ENCODE measurements at regions not wholly inside any gene's neighbourhood (a gene's known extent, or its start where the extent isn't known, plus 50 kb on each side); places are given as distances from the start of the nearest gene placed in this dataset.

DNA sequence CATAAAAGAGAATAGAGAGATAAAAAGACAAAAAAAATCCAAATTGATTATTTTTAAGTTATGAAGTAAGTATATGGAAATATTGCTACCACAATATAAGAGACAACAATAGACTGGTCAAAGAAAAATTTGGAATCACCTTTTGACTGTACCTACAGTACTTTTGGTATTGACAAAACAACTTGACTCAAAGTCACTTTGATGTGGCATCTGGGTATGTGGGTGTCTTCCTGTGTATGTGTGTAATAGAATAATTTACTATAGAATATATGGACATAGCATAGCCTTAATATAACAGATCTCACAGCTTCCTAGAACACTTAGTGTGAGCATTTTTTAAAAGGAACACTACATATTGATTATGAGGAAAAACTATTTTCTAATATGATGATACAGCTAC lies 1016.2 kb upstream of the PCDH20 start:
- BruUV-seq (replicated peaks): no TSS peak
- ChIA-PET CTCF (ENCODE audit: low intra/inter-chr PET ratio, low total read pairs) (no interaction called here), POLR2A (no interaction called here)
- ATAC-seq: no peak
- H4K20me1 ChIP-seq (ENCODE audit: insufficient read depth, low read length): no peaks in the 10 kb centered on the region
- H3K4me1 ChIP-seq (ENCODE audit: insufficient read depth, low read length): no peaks in the 10 kb centered on the region
- H3K4me2 ChIP-seq (ENCODE audit: low read depth, low read length): no peak overlapping the region
- no peak for DNase-seq (ENCODE audit: low spot score)
- H2AFZ ChIP-seq (ENCODE audit: low read length): no peak overlapping the region
- no peaks in the 10 kb centered on the region for H3K36me3 ChIP-seq (replicated peaks in 1 of 2; ENCODE audit: control insufficient read depth in 1 of 2, insufficient read depth in 2 of 2, low read length in 2 of 2)
- H3K79me2 ChIP-seq (ENCODE audit: insufficient read depth, low read length): no peaks in the 10 kb centered on the region
- no peaks in the 10 kb centered on the region for H3K27me3 ChIP-seq (ENCODE audit: control insufficient read depth in 1 of 2, insufficient read depth in 2 of 2, low read length in 2 of 2)
- intact Hi-C loops (cut with micrococcal nuclease; ENCODE audit: unreplicated experiment) (no loop called here), in situ Hi-C loops (cut with HindIII; ENCODE audit: extremely low pct_ligation_motif_present, low pct_unique_long_range_greater_than_20kb) (no loop called here)
- FAIRE-seq: no peak
- H3K9ac ChIP-seq (ENCODE audit: insufficient read depth, low read depth, low read length): no peak overlapping the region
- H3K9me3 ChIP-seq (ENCODE audit: low read length): no peaks in the 10 kb centered on the region
- no peak for TF ChIP-seq TEAD3 (CRISPR knock-in tag; optimal IDR thresholded peaks at IDR 0.05; ENCODE audit: borderline replicate concordance)
- TF ChIP-seq, protein P1, sequence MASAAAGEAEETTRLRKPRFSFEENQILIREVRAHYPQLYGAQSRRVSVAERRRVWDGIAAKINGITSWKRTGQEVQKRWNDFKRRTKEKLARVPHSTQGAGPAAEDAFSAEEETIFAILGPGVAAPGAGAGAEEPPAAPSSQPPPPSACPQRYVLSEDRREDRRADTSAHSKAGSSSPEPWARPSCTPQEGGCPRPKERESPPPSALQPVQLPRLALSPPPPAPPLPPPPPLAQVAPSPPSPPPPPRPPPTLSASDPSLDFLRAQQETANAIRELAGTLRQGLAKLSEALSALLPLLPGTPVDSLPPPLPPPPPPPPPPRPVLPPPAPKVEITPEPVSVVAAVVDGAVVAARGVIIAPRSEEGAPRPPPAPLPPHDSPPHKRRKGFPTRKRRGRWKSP (CRISPR knock-in tag; IDR thresholded peaks at IDR 0.05): no peak
- no peak for TF ChIP-seq CC2D1A (CRISPR knock-in tag; IDR thresholded peaks at IDR 0.05)
- H3K4me3 ChIP-seq (replicated peaks in 1 of 3; ENCODE audit: insufficient read depth in 1 of 3, low read depth in 2 of 3, low read length in 3 of 3): no peak overlapping the region
- H3K27ac ChIP-seq (ENCODE audit: extremely low read length, insufficient read depth, low read length): no peak overlapping the region

DNA sequence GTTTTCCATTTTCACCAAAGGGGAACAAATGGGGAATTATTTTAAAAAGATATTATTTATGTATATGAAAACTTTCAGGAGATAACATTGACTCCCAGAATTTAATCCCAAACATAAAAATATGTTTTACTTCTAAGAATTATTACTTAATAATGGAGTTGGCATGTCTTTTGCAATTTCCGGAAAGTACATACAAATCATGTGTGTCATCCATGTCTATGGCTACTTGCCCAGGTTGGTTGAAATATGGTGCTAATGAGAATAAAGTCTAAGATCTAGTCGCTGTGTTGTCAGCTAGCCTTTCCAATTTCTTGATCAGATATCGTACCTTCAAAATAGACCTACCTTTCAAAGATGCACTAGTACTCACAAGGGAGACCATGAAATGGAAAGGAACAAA lies 1003.2 kb upstream of the PCDH20 start:
- H4K20me1 ChIP-seq (ENCODE audit: insufficient read depth, low read length): no peaks in the 10 kb centered on the region
- FAIRE-seq (no peak), ATAC-seq (no peak), DNase-seq (ENCODE audit: low spot score) (no peak)
- H3K9me3 ChIP-seq (ENCODE audit: low read length): no peaks in the 10 kb centered on the region
- CTCF ChIA-PET (ENCODE audit: low intra/inter-chr PET ratio, low total read pairs): no interaction called here
- H3K4me1 ChIP-seq (ENCODE audit: insufficient read depth, low read length): no peaks in the 10 kb centered on the region
- no peaks in the 10 kb centered on the region for H3K36me3 ChIP-seq (replicated peaks in 1 of 2; ENCODE audit: control insufficient read depth in 1 of 2, insufficient read depth in 2 of 2, low read length in 2 of 2)
- intact Hi-C loops (cut with micrococcal nuclease; ENCODE audit: unreplicated experiment) (no loop called here), in situ Hi-C loops (cut with HindIII; ENCODE audit: extremely low pct_ligation_motif_present, low pct_unique_long_range_greater_than_20kb) (no loop called here)
- no peak overlapping the region for H3K27ac ChIP-seq (ENCODE audit: extremely low read length, insufficient read depth, low read length)
- POLR2A ChIA-PET: no interaction called here
- no TSS peak for BruUV-seq (replicated peaks)
- no peak overlapping the region for H3K9ac ChIP-seq (ENCODE audit: insufficient read depth, low read depth, low read length)
- no peak overlapping the region for H2AFZ ChIP-seq (ENCODE audit: low read length)
- H3K4me3 ChIP-seq (replicated peaks in 1 of 3; ENCODE audit: insufficient read depth in 1 of 3, low read depth in 2 of 3, low read length in 3 of 3): no peak overlapping the region
- no peaks in the 10 kb centered on the region for H3K79me2 ChIP-seq (ENCODE audit: insufficient read depth, low read length)
- WGBS (ENCODE audit: low lambda C conversion rate): 17% methylated on average over 3 of the region's 3 CpGs
- no peak overlapping the region for H3K4me2 ChIP-seq (ENCODE audit: low read depth, low read length)
- no peaks in the 10 kb centered on the region for H3K27me3 ChIP-seq (ENCODE audit: control insufficient read depth in 1 of 2, insufficient read depth in 2 of 2, low read length in 2 of 2)
- TF ChIP-seq, protein P2, sequence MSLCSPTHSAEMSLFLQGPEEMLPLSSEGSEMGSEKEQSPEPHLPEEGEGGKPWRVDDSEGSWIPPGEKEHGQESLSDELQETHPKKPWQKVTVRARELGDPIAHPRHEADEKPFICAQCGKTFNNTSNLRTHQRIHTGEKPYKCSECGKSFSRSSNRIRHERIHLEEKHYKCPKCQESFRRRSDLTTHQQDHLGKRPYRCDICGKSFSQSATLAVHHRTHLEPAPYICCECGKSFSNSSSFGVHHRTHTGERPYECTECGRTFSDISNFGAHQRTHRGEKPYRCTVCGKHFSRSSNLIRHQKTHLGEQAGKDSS (CRISPR knock-in tag; IDR thresholded peaks at IDR 0.05; ENCODE audit: borderline replicate concordance, low read depth): no peak
- no peak for TF ChIP-seq EP300 (IDR thresholded peaks at IDR 0.05; ENCODE audit: low read depth in 2 of 2, low read length in 2 of 2)
- no peak for TF ChIP-seq EP300 (CRISPR knock-in tag; IDR thresholded peaks at IDR 0.05; ENCODE audit: borderline replicate concordance)
- TF ChIP-seq FOXK1 (CRISPR knock-in tag; IDR thresholded peaks at IDR 0.05; ENCODE audit: borderline replicate concordance, low read depth): no peak
- TF ChIP-seq, protein P3, sequence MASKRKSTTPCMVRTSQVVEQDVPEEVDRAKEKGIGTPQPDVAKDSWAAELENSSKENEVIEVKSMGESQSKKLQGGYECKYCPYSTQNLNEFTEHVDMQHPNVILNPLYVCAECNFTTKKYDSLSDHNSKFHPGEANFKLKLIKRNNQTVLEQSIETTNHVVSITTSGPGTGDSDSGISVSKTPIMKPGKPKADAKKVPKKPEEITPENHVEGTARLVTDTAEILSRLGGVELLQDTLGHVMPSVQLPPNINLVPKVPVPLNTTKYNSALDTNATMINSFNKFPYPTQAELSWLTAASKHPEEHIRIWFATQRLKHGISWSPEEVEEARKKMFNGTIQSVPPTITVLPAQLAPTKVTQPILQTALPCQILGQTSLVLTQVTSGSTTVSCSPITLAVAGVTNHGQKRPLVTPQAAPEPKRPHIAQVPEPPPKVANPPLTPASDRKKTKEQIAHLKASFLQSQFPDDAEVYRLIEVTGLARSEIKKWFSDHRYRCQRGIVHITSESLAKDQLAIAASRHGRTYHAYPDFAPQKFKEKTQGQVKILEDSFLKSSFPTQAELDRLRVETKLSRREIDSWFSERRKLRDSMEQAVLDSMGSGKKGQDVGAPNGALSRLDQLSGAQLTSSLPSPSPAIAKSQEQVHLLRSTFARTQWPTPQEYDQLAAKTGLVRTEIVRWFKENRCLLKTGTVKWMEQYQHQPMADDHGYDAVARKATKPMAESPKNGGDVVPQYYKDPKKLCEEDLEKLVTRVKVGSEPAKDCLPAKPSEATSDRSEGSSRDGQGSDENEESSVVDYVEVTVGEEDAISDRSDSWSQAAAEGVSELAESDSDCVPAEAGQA (IDR thresholded peaks at IDR 0.05; ENCODE audit: low read depth): no peak
- TF ChIP-seq, protein P3 (CRISPR knock-in tag; IDR thresholded peaks at IDR 0.05; ENCODE audit: borderline replicate concordance): no peak
- TF ChIP-seq DNMT1 (CRISPR knock-in tag; IDR thresholded peaks at IDR 0.05): no peak
- no peak for TF ChIP-seq ZSCAN25 (CRISPR knock-in tag; IDR thresholded peaks at IDR 0.05)
- TF ChIP-seq ZNF569 (CRISPR knock-in tag; IDR thresholded peaks at IDR 0.05; ENCODE audit: borderline replicate concordance): no peak
- TF ChIP-seq ZNF790 (CRISPR knock-in tag; IDR thresholded peaks at IDR 0.05; ENCODE audit: borderline replicate concordance): no peak
